RWPE1 (cell line): ENCODE measurements at regions not wholly inside any gene's neighbourhood (a gene's known extent, or its start where the extent isn't known, plus 50 kb on each side); places are given as distances from the start of the nearest gene placed in this dataset.
"Not testable (repeated sequence)": the region's sequence is repeated elsewhere in the genome, so short reads cannot be mapped to it uniquely, and the experiment has no call there.

ENCODE experiments used
- CTCF ChIA-PET: fragments of 350-600 bp; sonication (Branson Sonifier 250); formaldehyde crosslinking; extraction: SDS; loops from one replicate; lab custom pipeline; 2021; lab: Yijun Ruan, JAX
- POLR2A ChIA-PET: fragments of 400-600 bp; formaldehyde crosslinking; extraction: SDS; loops from one replicate; lab custom pipeline; 2020; ENCODE audit warnings: antibody characterized with exemption; ENCODE audit not compliant: low non-redundant PET; lab: Yijun Ruan, JAX
- DNase-seq: peaks from one replicate; pipeline ENCODE4 v3.0.0; 2012; ENCODE audit warnings: low spot score
- H3K27ac ChIP-seq: fragments of 450-650 bp; 2 replicates; pipeline ENCODE4 v1.5.1; 2017
- TF ChIP-seq, protein P1 (sequence below): fragments of 450-650 bp; conservative IDR thresholded peaks from 2 replicates; pipeline ENCODE4 v1.5.1; 2017; ENCODE audit warnings: low read depth, mild to moderate bottlenecking

GRCh38 chr2:184444217-184444616 is 154.1 kb upstream of the ZNF804A start:
- ChIA-PET POLR2A (no interaction called here), CTCF (no interaction called here)
- TF ChIP-seq, protein P1, sequence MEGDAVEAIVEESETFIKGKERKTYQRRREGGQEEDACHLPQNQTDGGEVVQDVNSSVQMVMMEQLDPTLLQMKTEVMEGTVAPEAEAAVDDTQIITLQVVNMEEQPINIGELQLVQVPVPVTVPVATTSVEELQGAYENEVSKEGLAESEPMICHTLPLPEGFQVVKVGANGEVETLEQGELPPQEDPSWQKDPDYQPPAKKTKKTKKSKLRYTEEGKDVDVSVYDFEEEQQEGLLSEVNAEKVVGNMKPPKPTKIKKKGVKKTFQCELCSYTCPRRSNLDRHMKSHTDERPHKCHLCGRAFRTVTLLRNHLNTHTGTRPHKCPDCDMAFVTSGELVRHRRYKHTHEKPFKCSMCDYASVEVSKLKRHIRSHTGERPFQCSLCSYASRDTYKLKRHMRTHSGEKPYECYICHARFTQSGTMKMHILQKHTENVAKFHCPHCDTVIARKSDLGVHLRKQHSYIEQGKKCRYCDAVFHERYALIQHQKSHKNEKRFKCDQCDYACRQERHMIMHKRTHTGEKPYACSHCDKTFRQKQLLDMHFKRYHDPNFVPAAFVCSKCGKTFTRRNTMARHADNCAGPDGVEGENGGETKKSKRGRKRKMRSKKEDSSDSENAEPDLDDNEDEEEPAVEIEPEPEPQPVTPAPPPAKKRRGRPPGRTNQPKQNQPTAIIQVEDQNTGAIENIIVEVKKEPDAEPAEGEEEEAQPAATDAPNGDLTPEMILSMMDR: no peak
- no peak overlapping the region for H3K27ac ChIP-seq
- DNase-seq: no peak

DNA sequence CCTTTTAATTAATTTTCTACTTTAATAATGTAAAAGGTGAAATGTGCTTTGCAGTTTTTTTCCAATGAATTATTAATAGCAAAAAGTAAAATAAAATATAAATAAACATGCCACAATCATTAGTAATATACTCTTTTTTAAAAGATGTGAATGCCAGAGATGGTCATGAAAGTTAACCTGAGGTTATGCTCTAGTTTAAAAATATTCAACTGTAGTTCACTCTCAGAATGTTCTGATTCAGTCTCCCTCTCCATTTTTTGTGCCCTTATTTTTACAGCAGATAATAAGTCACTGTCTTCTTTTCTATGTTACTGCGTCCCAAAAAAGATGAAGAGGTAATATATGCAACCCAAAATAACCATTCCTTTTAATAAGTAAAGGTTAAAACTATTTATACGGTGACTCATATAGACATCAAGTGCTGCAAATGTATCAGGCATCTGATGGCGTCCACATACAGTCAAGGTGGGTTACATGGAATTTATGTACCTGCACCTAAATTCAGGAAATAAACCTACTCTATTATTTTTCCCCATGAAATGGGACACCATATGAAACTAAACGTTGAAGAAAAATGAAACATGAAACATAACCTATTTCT is 153.6 kb upstream of the ZNF804A start:
- DNase-seq: no peak
- TF ChIP-seq, protein P1: no peak
- ChIA-PET CTCF (no interaction called here), POLR2A (no interaction called here)
- no peak overlapping the region for H3K27ac ChIP-seq

DNA sequence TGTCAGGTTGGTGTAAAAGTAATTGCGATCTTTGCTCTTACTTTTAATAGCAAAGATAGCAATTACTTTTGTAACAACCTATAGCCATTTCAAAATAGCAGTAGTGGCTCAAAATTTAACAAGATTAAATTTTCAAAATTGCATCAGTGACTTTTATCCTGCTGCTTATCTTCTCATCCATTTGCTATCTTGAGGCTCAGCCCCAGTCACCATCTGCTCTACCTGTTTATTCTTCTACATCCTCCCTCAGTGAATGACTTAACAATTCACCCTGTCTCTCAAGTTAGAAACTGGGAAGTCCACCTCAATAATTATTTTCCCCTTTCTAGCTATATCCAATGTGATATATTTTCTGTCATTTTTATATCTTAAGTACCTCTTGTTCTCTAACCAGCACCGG is 148.6 kb upstream of the ZNF804A start:
- POLR2A ChIA-PET: no interaction called here
- CTCF ChIA-PET: no interaction called here
- DNase-seq: no peak
- TF ChIP-seq, protein P1: no peak
- H3K27ac ChIP-seq: no peak overlapping the region

GRCh38 chr2:184452907-184453306 is 145.4 kb upstream of the ZNF804A start:
- TF ChIP-seq, protein P1: no peak
- H3K27ac ChIP-seq: no peak overlapping the region
- CTCF ChIA-PET: interaction anchor here (0.8 to 1.0 kb wide), 2 partner anchors 14 to 128 kb away, joined by 3 to 4 read pairs; no protein-coding TSS in a partner anchor
- POLR2A ChIA-PET: no interaction called here
- no peak for DNase-seq

- CTCF ChIA-PET: no interaction called here
- no peak for DNase-seq
- H3K27ac ChIP-seq: no peak overlapping the region
- POLR2A ChIA-PET: no interaction called here
- TF ChIP-seq, protein P1: no peak
Observed at GRCh38 chr2:184455624-184456023, 142.7 kb upstream of the ZNF804A start.

DNA sequence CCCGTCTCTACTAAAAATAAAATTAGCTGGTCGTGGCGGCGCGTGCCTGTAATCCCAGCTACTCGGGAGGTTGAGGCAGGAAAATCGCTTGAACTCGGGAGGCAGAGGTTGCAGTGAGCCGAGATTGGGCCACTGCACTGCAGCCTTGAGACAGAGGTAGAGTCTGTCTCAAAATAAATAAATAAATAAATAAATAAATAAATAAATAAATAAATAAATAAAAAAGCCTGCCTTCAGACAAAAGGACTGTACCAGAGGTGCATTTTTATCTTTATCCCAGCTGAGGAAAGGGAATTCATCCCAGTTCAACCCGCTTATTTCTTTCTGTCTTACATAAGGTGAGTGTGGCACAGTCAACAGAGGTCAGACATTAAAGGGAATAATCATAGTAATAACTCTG is 141.6 kb upstream of the ZNF804A start:
- CTCF ChIA-PET: interaction anchor here (0.6 kb wide), 1 partner anchor 11 kb away, joined by 3 read pairs; no protein-coding TSS in a partner anchor
- DNase-seq, POLR2A ChIA-PET, H3K27ac ChIP-seq: not testable (repeated sequence)

DNA sequence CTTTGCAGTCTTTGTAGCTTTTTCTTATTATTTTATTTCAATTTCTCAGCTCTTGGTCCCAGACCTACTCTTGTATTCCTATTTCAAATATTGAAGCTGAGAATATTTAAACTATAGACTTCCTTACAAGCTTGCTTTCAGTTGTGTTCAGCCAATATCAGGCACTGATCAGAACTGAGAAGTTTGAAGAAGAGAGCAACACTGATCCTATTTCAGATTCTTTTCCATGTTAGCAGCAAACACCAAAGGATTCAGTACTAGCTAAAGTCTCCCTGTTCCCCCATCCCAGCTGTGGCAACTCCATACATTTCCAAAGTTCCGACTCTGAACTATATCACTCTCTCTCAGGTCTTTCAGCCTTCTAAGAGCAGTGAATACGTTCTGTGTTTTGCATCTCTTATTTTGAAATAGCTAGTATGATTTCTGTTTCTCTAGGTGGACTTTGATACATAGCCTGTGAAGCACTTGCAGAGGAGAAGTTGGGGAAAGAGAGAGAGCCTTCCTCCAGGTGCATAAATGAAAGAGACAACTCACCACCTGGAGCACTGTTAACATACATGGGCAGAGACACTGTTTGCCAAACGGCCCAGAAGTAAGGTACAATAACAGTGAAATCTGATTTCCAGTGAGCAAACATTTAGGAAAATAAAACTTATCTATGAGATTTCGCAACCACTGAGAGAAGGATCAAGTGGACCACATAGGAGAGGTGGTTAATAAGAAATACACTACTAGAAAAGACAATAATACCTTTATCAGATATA is 135.0 kb upstream of the ZNF804A start:
- H3K27ac ChIP-seq: no peak overlapping the region
- TF ChIP-seq, protein P1: no peak
- POLR2A ChIA-PET: no interaction called here
- CTCF ChIA-PET: interaction anchor here (0.5 kb wide), 1 partner anchor 345 kb away, joined by 6 read pairs; no protein-coding TSS in a partner anchor
- DNase-seq: no peak
